Endothelial cell of umbilical vein (primary cell): ENCODE measurements at regions not wholly inside any gene's neighbourhood (a gene's known extent, or its start where the extent isn't known, plus 50 kb on each side); places are given as distances from the start of the nearest gene placed in this dataset.

ENCODE experiments used
- BruUV-seq: library from RNA; stranded (reverse); fragments of 400-500 nt; replicated peaks from 2 replicates; lab custom pipeline; 2021; lab: Mats Ljungman, UMichigan
- CTCF ChIA-PET: fragments of 300-600, 350-600 bp; sonication (Branson Sonifier 250); formaldehyde crosslinking; loops from one replicate; lab custom pipeline; 2021; ENCODE audit warnings: antibody characterized with exemption, inconsistent platforms; lab: Charles Lee
- POLR2A ChIA-PET: fragments of 300-600, 350-600 bp; sonication (Branson Sonifier 250); formaldehyde crosslinking; loops from one replicate; lab custom pipeline; 2021; ENCODE audit warnings: antibody characterized with exemption, inconsistent platforms; lab: Charles Lee
- DNase-seq: peaks from one replicate; pipeline ENCODE4 v3.0.0-alpha.2; 2011; ENCODE audit warnings: low read depth, low spot score
- FAIRE-seq: peaks from 2 replicates; lab custom pipeline; 2011; peaks lifted over from hg19 to GRCh38; lab: Jason Lieb, UNC
- H2AFZ ChIP-seq: 2 replicates; pipeline ENCODE4 v1.6.0; 2012; ENCODE audit warnings: low read depth, low read length, control low read depth, inconsistent platforms
- H3K27ac ChIP-seq: 2 replicates; pipeline ENCODE4 v1.5.1; 2011; ENCODE audit warnings: low read depth, mild to moderate bottlenecking, control low read depth, low read length, moderate library complexity; ENCODE audit not compliant: insufficient read depth
- H3K27me3 ChIP-seq, 2 experiments: 2 replicates each; pipeline versions ENCODE4 v1.6.0 to v1.6.1; 2011; ENCODE audit warnings: low read length in 2 of 2, mixed read lengths in 1 of 2; ENCODE audit not compliant: control insufficient read depth in 2 of 2, insufficient read depth in 2 of 2
- H3K36me3 ChIP-seq, 2 experiments: 2 replicates in 1 of 2; 3 replicates in 1 of 2; pipeline ENCODE4 v1.5.1; 2011; ENCODE audit warnings: low read length in 2 of 2, mild to moderate bottlenecking in 1 of 2, moderate library complexity in 1 of 2; ENCODE audit not compliant: control insufficient read depth in 2 of 2, insufficient read depth in 2 of 2; ENCODE audit errors: extremely low read depth in 1 of 2
- H3K4me1 ChIP-seq: 3 replicates; pipeline ENCODE4 v1.5.1; 2011; ENCODE audit warnings: mild to moderate bottlenecking, low read length; ENCODE audit not compliant: control insufficient read depth, insufficient read depth; ENCODE audit errors: extremely low read depth
- H3K4me2 ChIP-seq: 2 replicates; pipeline ENCODE4 v1.6.1; 2011; ENCODE audit warnings: low read length, control low read depth, mixed read lengths; ENCODE audit not compliant: insufficient read depth
- H3K4me3 ChIP-seq, 3 experiments: fragments of 200-600 bp in 1 of 3; sonication (generic), shearing (Covaris generic) in 1 of 3; replicated peaks in 1 of 3; 2 replicates each; pipeline ENCODE4 v1.5.1; 2011 to 2016; ENCODE audit warnings: control low read depth in 3 of 3, low read length in 3 of 3, mild to moderate bottlenecking in 2 of 3, inconsistent platforms in 1 of 3, low read depth in 1 of 3, moderate library complexity in 1 of 3; ENCODE audit not compliant: insufficient read depth in 1 of 3
- H3K79me2 ChIP-seq: 2 replicates; pipeline ENCODE4 v1.6.0; 2012; ENCODE audit warnings: low read length, inconsistent platforms; ENCODE audit not compliant: control insufficient read depth, insufficient read depth
- H3K9ac ChIP-seq: replicated peaks from 2 replicates; pipeline ENCODE3; 2011; ENCODE audit warnings: low read length, control low read depth; ENCODE audit not compliant: insufficient read depth; ENCODE audit errors: extremely low read depth
- H3K9me1 ChIP-seq: replicated peaks from 3 replicates; pipeline ENCODE4 v1.6.0; 2011; ENCODE audit warnings: mild to moderate bottlenecking, low read length; ENCODE audit not compliant: control insufficient read depth, insufficient read depth; ENCODE audit errors: extremely low read depth
- H3K9me3 ChIP-seq: replicated peaks from 2 replicates; pipeline ENCODE4 v1.5.1; 2012; ENCODE audit warnings: low read length, inconsistent platforms; ENCODE audit not compliant: control insufficient read depth, insufficient read depth
- H4K20me1 ChIP-seq: replicated peaks from 2 replicates; pipeline ENCODE3; 2011; ENCODE audit warnings: mild to moderate bottlenecking, low read length; ENCODE audit not compliant: control insufficient read depth, insufficient read depth; ENCODE audit errors: extremely low read depth
- CTCF ChIP-seq, 2 donors: IDR thresholded peaks; 1 replicate in 1 of 2; 2 replicates in 1 of 2; pipeline ENCODE4 v1.5.1; 2011; ENCODE audit warnings: low read length in 2 of 2, mild to moderate bottlenecking in 2 of 2, moderate library complexity in 2 of 2, control low read depth in 1 of 2, inconsistent platforms in 1 of 2, low read depth in 1 of 2; ENCODE audit not compliant: insufficient read depth in 1 of 2; ENCODE audit errors: extremely low read depth in 1 of 2
- EZH2 ChIP-seq: IDR thresholded peaks from 2 replicates; pipeline ENCODE4 v1.6.1; 2012; ENCODE audit warnings: borderline replicate concordance, low read depth, mild to moderate bottlenecking, moderate library complexity, low read length, inconsistent platforms; ENCODE audit not compliant: severe bottlenecking
- FOS ChIP-seq: IDR thresholded peaks from 2 replicates; pipeline ENCODE4 v1.6.1; 2011; ENCODE audit warnings: mild to moderate bottlenecking, low read length, moderate library complexity, borderline replicate concordance; ENCODE audit not compliant: insufficient read depth
- GATA2 ChIP-seq: IDR thresholded peaks from 2 replicates; pipeline ENCODE4 v1.7.0; 2011; ENCODE audit warnings: low read depth, mild to moderate bottlenecking, moderate library complexity, mixed read lengths, low read length; ENCODE audit not compliant: insufficient read length, insufficient read depth
- JUN ChIP-seq: IDR thresholded peaks from 2 replicates; pipeline ENCODE4 v1.6.1; 2011; ENCODE audit warnings: borderline replicate concordance, low read depth; ENCODE audit not compliant: insufficient read length, insufficient read depth
- MYC ChIP-seq: IDR thresholded peaks from one replicate; pipeline ENCODE4 v1.6.1; 2011; ENCODE audit warnings: mild to moderate bottlenecking, low read depth, low read length
- POLR2A ChIP-seq: IDR thresholded peaks from 2 replicates; pipeline ENCODE4 v1.6.1; 2012; ENCODE audit warnings: low read depth, mild to moderate bottlenecking, control low read depth, low read length
- POLR2AphosphoS5 ChIP-seq: IDR thresholded peaks from 2 replicates; pipeline ENCODE4 v1.6.1; 2012; ENCODE audit warnings: low read depth, mild to moderate bottlenecking, control low read depth, low read length, moderate library complexity; ENCODE audit not compliant: insufficient read depth
- dilution Hi-C: fragments of 300-500 bp; cut with MboI; formaldehyde crosslinking; loops from one replicate; pipeline ENCODE4 v1.15.0; 2019; ENCODE audit warnings: low sequenced_read_pairs; ENCODE audit not compliant: extremely low pct_ligation_motif_present
- intact Hi-C: fragments of 100-400 bp; cut with micrococcal nuclease; formaldehyde crosslinking; loops from one replicate; pipeline ENCODE4 v1.10.0; 2022
- TF ChIP-seq, protein P1 (sequence below): IDR thresholded peaks from 2 replicates; pipeline ENCODE4 v1.6.1; 2011; ENCODE audit not compliant: insufficient read depth, insufficient read length

DNA sequence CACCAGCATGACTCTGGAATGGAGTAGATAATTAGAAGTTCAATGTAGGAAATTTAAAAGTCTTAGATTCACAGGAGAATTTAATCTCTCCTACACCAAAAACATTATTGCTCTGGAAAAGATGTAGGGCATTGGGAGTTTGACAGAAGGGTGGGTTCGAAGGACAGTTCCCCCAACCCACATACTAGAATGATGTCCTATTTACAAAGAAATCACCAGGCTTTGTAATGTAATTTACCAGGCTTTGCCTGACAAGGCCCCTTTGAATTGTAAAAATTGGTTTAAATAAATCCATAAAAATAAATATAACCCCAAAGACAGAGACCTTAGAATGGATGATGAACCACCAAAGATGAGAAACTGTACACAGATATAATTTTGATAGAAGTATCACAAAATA, 399.2 kb upstream of the GRID2 start:
- no TSS peak for BruUV-seq

More for the DNA sequence above, 399.2 kb upstream of the GRID2 start:
- POLR2A ChIA-PET = no interaction called here
- H3K27me3 ChIP-seq = no peaks in the 10 kb centered on the region
- H3K79me2 ChIP-seq = no peaks in the 10 kb centered on the region
- CTCF ChIA-PET = interaction anchor here (0.6 kb wide), 1 partner anchor 50 kb away, joined by 3 read pairs; no protein-coding TSS in a partner anchor
- FAIRE-seq = no peak
- H3K36me3 ChIP-seq = no peaks in the 10 kb centered on the region
- H3K9me3 ChIP-seq = no peaks in the 10 kb centered on the region
- no peak for DNase-seq
- H4K20me1 ChIP-seq = no peaks in the 10 kb centered on the region
- H3K4me1 ChIP-seq = no peaks in the 10 kb centered on the region
- intact Hi-C loops (no loop called here), dilution Hi-C loops (no loop called here)
- no peaks in the 10 kb centered on the region for H3K9me1 ChIP-seq
- no peak overlapping the region for H3K9ac ChIP-seq
- H3K27ac ChIP-seq = no peak overlapping the region
- no peak overlapping the region for H2AFZ ChIP-seq
- no peak overlapping the region for H3K4me3 ChIP-seq
- no peak overlapping the region for H3K4me2 ChIP-seq
- TF ChIP-seq EZH2 (no peak), POLR2AphosphoS5 (no peak), JUN (no peak), CTCF (IDR thresholded peaks at IDR 0.05; ENCODE audit: extremely low read depth in 1 of 2, insufficient read depth in 1 of 2, low read depth in 1 of 2, low read length in 2 of 2) (no peak), POLR2A (no peak), GATA2 (no peak), MYC (no peak), FOS (no peak)
- TF ChIP-seq, protein P1, sequence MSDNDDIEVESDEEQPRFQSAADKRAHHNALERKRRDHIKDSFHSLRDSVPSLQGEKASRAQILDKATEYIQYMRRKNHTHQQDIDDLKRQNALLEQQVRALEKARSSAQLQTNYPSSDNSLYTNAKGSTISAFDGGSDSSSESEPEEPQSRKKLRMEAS = no peak
